ENCODE measurements at regions not wholly inside any gene's neighbourhood (a gene's known extent, or its start where the extent isn't known, plus 50 kb on each side); places are given as distances from the start of the nearest gene placed in this dataset.

GRCh38 chr18:25422230-25422629 lies 70.3 kb upstream of the ZNF521 start:
- Mint-ChIP-seq H3K4me3 (ENCODE audit: low read depth, unreplicated experiment) (no peak overlapping the region), H3K27ac (ENCODE audit: unreplicated experiment) (no peak overlapping the region), H3K4me1 (ENCODE audit: low read depth, unreplicated experiment) (no peaks in the 10 kb centered on the region), H3K27me3 (ENCODE audit: unreplicated experiment) (peaks cover 17% of the 10 kb centered on the region), H3K36me3 (ENCODE audit: insufficient read depth, unreplicated experiment) (no peaks in the 10 kb centered on the region), H3K9me3 (ENCODE audit: low read depth, unreplicated experiment) (no peaks in the 10 kb centered on the region)
- TF ChIP-seq CTCF (IDR thresholded peaks at IDR 0.05; ENCODE audit: unreplicated experiment): no peak
- CTCF ChIA-PET: no interaction called here
- no peak for DNase-seq
- intact Hi-C loops (cut with micrococcal nuclease; ENCODE audit: unreplicated experiment): no loop called here
- no TSS peak for BruUV-seq (replicated peaks)

- no peak for TF ChIP-seq CTCF (IDR thresholded peaks at IDR 0.05; ENCODE audit: unreplicated experiment)
- Mint-ChIP-seq H3K36me3 (ENCODE audit: insufficient read depth, unreplicated experiment) (no peaks in the 10 kb centered on the region), H3K4me1 (ENCODE audit: low read depth, unreplicated experiment) (no peaks in the 10 kb centered on the region), H3K27ac (ENCODE audit: unreplicated experiment) (no peak overlapping the region), H3K4me3 (ENCODE audit: low read depth, unreplicated experiment) (no peak overlapping the region), H3K9me3 (ENCODE audit: low read depth, unreplicated experiment) (no peaks in the 10 kb centered on the region), H3K27me3 (ENCODE audit: unreplicated experiment) (peaks cover 35% of the 10 kb centered on the region)
- no TSS peak for BruUV-seq (replicated peaks)
- intact Hi-C loops (cut with micrococcal nuclease; ENCODE audit: unreplicated experiment): no loop called here
- CTCF ChIA-PET: no interaction called here
- no peak for DNase-seq
Observed at GRCh38 chr18:25420077-25420825, 68.3 kb upstream of the ZNF521 start.

- no peak overlapping the region for H3K4me3 Mint-ChIP-seq (ENCODE audit: low read depth, unreplicated experiment)
- peaks cover 2% of the 10 kb centered on the region for H3K9me3 Mint-ChIP-seq (ENCODE audit: low read depth, unreplicated experiment)
- intact Hi-C loops (cut with micrococcal nuclease; ENCODE audit: unreplicated experiment): no loop called here
- H3K27me3 Mint-ChIP-seq (ENCODE audit: unreplicated experiment): peaks cover 64% of the 10 kb centered on the region
- no peaks in the 10 kb centered on the region for H3K4me1 Mint-ChIP-seq (ENCODE audit: low read depth, unreplicated experiment)
- no TSS peak for BruUV-seq (replicated peaks)
- no peaks in the 10 kb centered on the region for H3K36me3 Mint-ChIP-seq (ENCODE audit: insufficient read depth, unreplicated experiment)
- CTCF ChIA-PET: no interaction called here
- no peak for DNase-seq
- no peak for TF ChIP-seq CTCF (IDR thresholded peaks at IDR 0.05; ENCODE audit: unreplicated experiment)
- no peak overlapping the region for H3K27ac Mint-ChIP-seq (ENCODE audit: unreplicated experiment)
Observed at GRCh38 chr18:25416374-25416773, 64.4 kb upstream of the ZNF521 start.

- no TSS peak for BruUV-seq (replicated peaks)
- no peak overlapping the region for H3K27ac Mint-ChIP-seq (ENCODE audit: unreplicated experiment)
- no peak for DNase-seq
- CTCF ChIA-PET: no interaction called here
- H3K4me3 Mint-ChIP-seq (ENCODE audit: low read depth, unreplicated experiment): no peak overlapping the region
- peaks cover 10% of the 10 kb centered on the region for H3K9me3 Mint-ChIP-seq (ENCODE audit: low read depth, unreplicated experiment)
- intact Hi-C loops (cut with micrococcal nuclease; ENCODE audit: unreplicated experiment): no loop called here
- TF ChIP-seq CTCF (IDR thresholded peaks at IDR 0.05; ENCODE audit: unreplicated experiment): no peak
- H3K36me3 Mint-ChIP-seq (ENCODE audit: insufficient read depth, unreplicated experiment): no peaks in the 10 kb centered on the region
- H3K4me1 Mint-ChIP-seq (ENCODE audit: low read depth, unreplicated experiment): no peaks in the 10 kb centered on the region
- peaks cover 39% of the 10 kb centered on the region for H3K27me3 Mint-ChIP-seq (ENCODE audit: unreplicated experiment)
Observed at GRCh38 chr18:25409971-25410370, 58.0 kb upstream of the ZNF521 start.
